ENCODE measurements at regions not wholly inside any gene's neighbourhood (a gene's known extent, or its start where the extent isn't known, plus 50 kb on each side); places are given as distances from the start of the nearest gene placed in this dataset.

- H3K4me3 ChIP-seq (ENCODE audit: control insufficient read depth, low read depth, low read length): no peak overlapping the region
- DNase-seq (ENCODE audit: low read depth): no peak
- no peak for TF ChIP-seq CTCF (IDR thresholded peaks at IDR 0.05; ENCODE audit: control insufficient read depth, insufficient read depth, low read depth, low read length, missing control alignments)
Observed at GRCh38 chr2:40546439-40547191, 94.7 kb upstream of the SLC8A1 start.

GRCh38 chr2:40548521-40548920, 96.6 kb upstream of the SLC8A1 start:
- no peak for TF ChIP-seq CTCF (IDR thresholded peaks at IDR 0.05; ENCODE audit: control insufficient read depth, insufficient read depth, low read depth, low read length, missing control alignments)
- no peak for DNase-seq (ENCODE audit: low read depth)
- no peak overlapping the region for H3K4me3 ChIP-seq (ENCODE audit: control insufficient read depth, low read depth, low read length)

- no peak for TF ChIP-seq CTCF (IDR thresholded peaks at IDR 0.05; ENCODE audit: control insufficient read depth, insufficient read depth, low read depth, low read length, missing control alignments)
- H3K4me3 ChIP-seq (ENCODE audit: control insufficient read depth, low read depth, low read length): no peak overlapping the region
Observed at GRCh38 chr2:40550085-40550484, 98.2 kb upstream of the SLC8A1 start.

GRCh38 chr2:40551081-40551480, 99.2 kb upstream of the SLC8A1 start:
- no peak overlapping the region for H3K4me3 ChIP-seq (ENCODE audit: control insufficient read depth, low read depth, low read length)
- no peak for TF ChIP-seq CTCF (IDR thresholded peaks at IDR 0.05; ENCODE audit: control insufficient read depth, insufficient read depth, low read depth, low read length, missing control alignments)
- DNase-seq (ENCODE audit: low read depth): no peak

More at GRCh38 chr2:40550085-40550484, 98.2 kb upstream of the SLC8A1 start:
- no peak for DNase-seq (ENCODE audit: low read depth)

- no peak overlapping the region for H3K4me3 ChIP-seq (ENCODE audit: control insufficient read depth, low read depth, low read length)
- peak; percentile 73 for TF ChIP-seq CTCF (IDR thresholded peaks at IDR 0.05; ENCODE audit: control insufficient read depth, insufficient read depth, low read depth, low read length, missing control alignments)
- no peak for DNase-seq (ENCODE audit: low read depth)
Observed at GRCh38 chr2:40554665-40555294, 102.9 kb upstream of the SLC8A1 start.

- no peak overlapping the region for H3K4me3 ChIP-seq (ENCODE audit: control insufficient read depth, low read depth, low read length)
- DNase-seq (ENCODE audit: low read depth): peak; percentile 16
- TF ChIP-seq CTCF (IDR thresholded peaks at IDR 0.05; ENCODE audit: control insufficient read depth, insufficient read depth, low read depth, low read length, missing control alignments): no peak
Observed at GRCh38 chr2:40556293-40556692, 104.4 kb upstream of the SLC8A1 start.
